Activated CD8-positive, alpha-beta T cell treated with anti-CD3 and anti-CD28 coated beads for 36 hours (primary cell): ENCODE measurements at regions not wholly inside any gene's neighbourhood (a gene's known extent, or its start where the extent isn't known, plus 50 kb on each side); places are given as distances from the start of the nearest gene placed in this dataset.
A peak's percentile ranks its signal among the peaks of the same experiment; 100 is the strongest.

Experiments
- ATAC-seq: fragments of 200-7000 bp; cut with Tn5 transposase; one replicate; pipeline ENCODE4 v1.10.0; 2021; ENCODE audit warnings: mild to moderate bottlenecking, moderate library complexity
- CTCF ChIA-PET: fragments of 350-600 bp; sonication (Branson Sonifier 250); formaldehyde crosslinking; loops from one replicate; lab custom pipeline; 2021; ENCODE audit warnings: antibody characterized with exemption; lab: Charles Lee
- POLR2A ChIA-PET: fragments of 350-600 bp; sonication (Branson Sonifier 250); formaldehyde crosslinking; loops from one replicate; lab custom pipeline; 2021; ENCODE audit warnings: antibody characterized with exemption; lab: Charles Lee
- DNase-seq: peaks from one replicate; pipeline ENCODE4 v3.0.0-alpha.2; 2020
- H3K27ac Mint-ChIP-seq: one replicate; pipeline ENCODE4 v1.8.0; 2021; ENCODE audit warnings: mild to moderate bottlenecking, mixed read lengths
- H3K27me3 Mint-ChIP-seq: one replicate; pipeline ENCODE4 v1.8.0; 2021; ENCODE audit warnings: mixed read lengths
- H3K36me3 Mint-ChIP-seq: one replicate; pipeline ENCODE4 v1.8.0; 2021; ENCODE audit warnings: low read depth, mixed read lengths
- H3K4me1 Mint-ChIP-seq: one replicate; pipeline ENCODE4 v1.8.0; 2021; ENCODE audit warnings: low read depth, mixed read lengths
- H3K4me3 Mint-ChIP-seq: one replicate; pipeline ENCODE4 v1.8.0; 2021; ENCODE audit warnings: mild to moderate bottlenecking, moderate library complexity, mixed read lengths
- H3K9me3 Mint-ChIP-seq: one replicate; pipeline ENCODE4 v1.8.0; 2021; ENCODE audit warnings: mixed read lengths
- CTCF ChIP-seq: fragments of 200-600 bp; IDR thresholded peaks from one replicate; pipeline ENCODE4 v1.8.0; 2022; ENCODE audit warnings: antibody characterized with exemption, mild to moderate bottlenecking
- intact Hi-C: fragments of 100-400 bp; cut with micrococcal nuclease; formaldehyde crosslinking; loops from one replicate; pipeline ENCODE4 v1.10.0; 2022

DNA sequence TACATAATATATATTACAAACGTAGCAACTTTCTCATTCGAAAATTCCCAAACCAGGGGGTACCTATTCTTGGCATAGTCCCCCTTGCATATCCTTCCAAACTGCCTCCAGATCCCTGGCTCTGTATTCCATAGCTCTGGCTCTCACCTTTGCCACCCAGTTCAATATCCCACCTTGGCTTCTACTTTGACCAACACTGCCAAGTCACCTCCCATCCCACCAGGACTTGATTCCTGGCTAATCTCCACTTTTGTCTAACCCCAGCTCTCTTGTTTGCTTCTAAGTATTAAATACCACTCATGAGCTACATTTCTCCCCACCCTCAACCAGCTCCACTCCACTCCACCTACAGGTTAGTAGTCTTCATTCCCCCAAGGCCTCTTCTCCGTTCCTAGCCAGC, 103.2 kb upstream of the WDR75 start:
- DNase-seq (no peak), ATAC-seq (no peak)
- Mint-ChIP-seq H3K27ac (no peak overlapping the region), H3K4me1 (no peaks in the 10 kb centered on the region), H3K4me3 (no peak overlapping the region), H3K36me3 (peaks cover 13% of the 10 kb centered on the region), H3K9me3 (peaks cover 18% of the 10 kb centered on the region), H3K27me3 (no peaks in the 10 kb centered on the region)
- no peak for TF ChIP-seq CTCF
- ChIA-PET POLR2A (no interaction called here), CTCF (interaction anchor here (2.5 kb wide), 1 partner anchor 244 kb away, joined by 6 read pairs; no protein-coding TSS in a partner anchor)
- intact Hi-C loops = no loop called here

- Mint-ChIP-seq H3K27ac (no peak overlapping the region), H3K27me3 (no peaks in the 10 kb centered on the region), H3K4me3 (no peak overlapping the region), H3K36me3 (peaks cover 10% of the 10 kb centered on the region), H3K9me3 (peaks cover 16% of the 10 kb centered on the region), H3K4me1 (no peaks in the 10 kb centered on the region)
- POLR2A ChIA-PET = no interaction called here
- CTCF ChIA-PET = no interaction called here
- ATAC-seq = no peak
- intact Hi-C loops = no loop called here
- DNase-seq = no peak
- no peak for TF ChIP-seq CTCF
Observed at GRCh38 chr2:189341077-189341476, 100.2 kb upstream of the WDR75 start.

DNA sequence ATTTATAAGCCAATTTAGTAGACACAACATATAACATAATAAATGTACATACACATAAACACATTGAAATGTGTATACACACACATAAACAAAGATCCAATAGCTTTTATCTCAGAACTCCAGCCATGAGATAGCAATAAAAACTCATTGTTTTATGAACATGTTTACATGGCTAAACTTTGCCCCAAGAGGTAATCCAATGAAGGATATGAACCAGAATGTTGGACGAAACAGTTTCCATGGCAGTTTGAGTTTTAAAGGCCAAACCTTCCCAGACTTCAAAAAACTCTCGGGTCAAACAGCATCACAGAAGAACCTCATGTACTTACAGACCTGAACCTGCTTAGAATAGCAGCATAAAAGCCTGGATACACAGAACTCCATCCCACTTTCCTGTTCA, 97.2 kb upstream of the WDR75 start:
- Mint-ChIP-seq H3K4me3 (no peak overlapping the region), H3K36me3 (peaks cover 8% of the 10 kb centered on the region), H3K27ac (no peak overlapping the region), H3K4me1 (peaks cover 18% of the 10 kb centered on the region), H3K9me3 (peaks cover 10% of the 10 kb centered on the region), H3K27me3 (no peaks in the 10 kb centered on the region)
- ChIA-PET CTCF (interaction anchor here (1.2 to 3.2 kb wide), 2 partner anchors 69 to 201 kb away, joined by 3 to 10 read pairs; no protein-coding TSS in a partner anchor), POLR2A (no interaction called here)
- ATAC-seq = no peak
- no peak for DNase-seq
- no peak for TF ChIP-seq CTCF
- intact Hi-C loops = no loop called here

DNA sequence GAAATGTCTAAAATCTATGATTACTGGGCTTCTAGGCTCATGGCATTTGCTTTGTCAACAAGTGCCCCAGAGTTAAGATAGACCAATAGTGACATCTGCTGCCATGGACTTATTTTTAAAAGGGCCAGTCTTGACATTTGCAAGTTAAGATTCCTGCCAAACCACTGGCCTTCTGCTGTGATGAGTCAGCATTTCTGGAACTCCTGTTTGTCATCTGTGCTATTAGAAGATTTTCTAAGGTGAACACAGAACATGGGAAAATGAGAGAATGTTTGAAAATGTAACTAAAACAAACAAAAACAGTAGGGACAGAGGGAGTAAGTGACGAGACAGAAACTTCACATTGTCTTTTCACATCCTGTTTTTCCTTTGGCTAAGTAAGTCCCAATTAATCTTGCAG, 93.7 kb upstream of the WDR75 start:
- intact Hi-C loops = no loop called here
- Mint-ChIP-seq H3K4me3 (no peak overlapping the region), H3K36me3 (peaks cover 2% of the 10 kb centered on the region), H3K4me1 (peaks cover 18% of the 10 kb centered on the region), H3K27ac (peak overlapping the region; percentile 30), H3K9me3 (peaks cover 3% of the 10 kb centered on the region), H3K27me3 (no peaks in the 10 kb centered on the region)
- ATAC-seq (peak; percentile 69), DNase-seq (peak; percentile 27)
- POLR2A ChIA-PET = no interaction called here
- CTCF ChIA-PET = interaction anchor here (0.7 to 3.2 kb wide), 8 partner anchors 22 to 253 kb away, joined by 3 to 13 read pairs (median 4); partner anchors contain the start of gene COL5A2
- peak; percentile 41 for TF ChIP-seq CTCF

DNA sequence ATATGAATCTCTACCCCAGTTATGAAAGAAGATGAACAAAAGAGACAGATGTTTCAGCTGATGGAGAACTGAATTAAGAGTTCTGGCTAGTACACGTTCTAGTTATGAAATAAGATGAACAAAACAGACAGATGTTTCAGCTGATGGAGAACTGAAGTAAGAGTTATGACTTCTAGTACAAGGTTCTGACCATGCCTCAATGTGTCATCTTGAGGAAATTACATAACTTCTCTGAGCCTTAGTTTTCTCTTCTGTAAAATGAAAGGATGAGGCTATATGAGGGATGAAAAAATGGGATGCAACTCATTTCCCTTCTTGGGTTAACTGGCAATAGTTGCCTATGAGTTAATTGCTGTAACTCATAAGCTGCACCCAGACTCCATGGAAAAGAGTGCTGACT, 92.9 kb upstream of the WDR75 start:
- intact Hi-C loops = no loop called here
- H3K9me3 Mint-ChIP-seq = peaks cover 5% of the 10 kb centered on the region
- peaks cover 2% of the 10 kb centered on the region for H3K36me3 Mint-ChIP-seq
- H3K4me3 Mint-ChIP-seq = no peak overlapping the region
- no peak for TF ChIP-seq CTCF
- H3K27me3 Mint-ChIP-seq = no peaks in the 10 kb centered on the region
- peaks cover 18% of the 10 kb centered on the region for H3K4me1 Mint-ChIP-seq
- H3K27ac Mint-ChIP-seq = no peak overlapping the region
- ChIA-PET POLR2A (no interaction called here), CTCF (interaction anchor here (0.7 to 2.3 kb wide), 6 partner anchors 21 to 254 kb away, joined by 3 to 13 read pairs (median 3); no protein-coding TSS in a partner anchor)
- ATAC-seq (no peak), DNase-seq (no peak)
